K562 (cell line): ENCODE measurements at regions not wholly inside any gene's neighbourhood (a gene's known extent, or its start where the extent isn't known, plus 50 kb on each side); places are given as distances from the start of the nearest gene placed in this dataset.

Experiments used
- ARID1B ChIP-seq: fragments of 450-650 bp; IDR thresholded peaks from 2 replicates; pipeline ENCODE4 v1.6.1; 2016; ENCODE audit warnings: antibody characterized with exemption, mild to moderate bottlenecking, inconsistent platforms
- ERF ChIP-seq: fragments of 450-650 bp; formaldehyde crosslinking; IDR thresholded peaks from 2 replicates; pipeline ENCODE4 v1.4.0; 2020; ENCODE audit warnings: mild to moderate bottlenecking, mixed read lengths
- FOXA3 ChIP-seq, 2 experiments: fragments of 450-650 bp in 1 of 2; sonication (generic) in 1 of 2; formaldehyde crosslinking; IDR thresholded peaks in 1 of 2; conservative IDR thresholded peaks in 1 of 2; 2 replicates each; pipeline versions ENCODE4 v1.4.0 to v1.8.0; 2020 to 2022; ENCODE audit warnings: mild to moderate bottlenecking in 2 of 2, missing genetic modification reagents in 1 of 2
- FOXP4 ChIP-seq: sonication (generic); formaldehyde crosslinking; IDR thresholded peaks from 2 replicates; pipeline ENCODE4 v1.8.0; 2022; ENCODE audit warnings: mild to moderate bottlenecking, missing genetic modification reagents, borderline replicate concordance
- GATAD2B ChIP-seq: fragments of 450-650 bp; IDR thresholded peaks from 2 replicates; pipeline ENCODE4 v1.6.1; 2017; ENCODE audit warnings: mild to moderate bottlenecking, borderline replicate concordance
- GTF2F1 ChIP-seq: IDR thresholded peaks from 2 replicates; pipeline ENCODE4 v1.6.1; 2011; ENCODE audit warnings: low read depth, low read length, improper control_type of control experiment
- HNRNPUL1 ChIP-seq: fragments of 200-400 bp; formaldehyde crosslinking; IDR thresholded peaks from 2 replicates; pipeline ENCODE4 v1.6.1; 2017; ENCODE audit warnings: low read length
- IRF2 ChIP-seq: sonication (generic); formaldehyde crosslinking; IDR thresholded peaks from 2 replicates; pipeline ENCODE4 v1.8.1; 2022; ENCODE audit warnings: mild to moderate bottlenecking, missing genetic modification reagents
- KDM1A ChIP-seq, 2 experiments: fragments of 450-650 bp; IDR thresholded peaks; 2 replicates each; pipeline ENCODE4 v1.6.1; 2016; ENCODE audit warnings: mild to moderate bottlenecking in 2 of 2
- KLF1 ChIP-seq: fragments of 450-650 bp; IDR thresholded peaks from 2 replicates; pipeline ENCODE4 v1.6.1; 2016; ENCODE audit warnings: missing genetic modification characterization, missing compliant biosample characterization
- MED1 ChIP-seq: sonication (generic); formaldehyde crosslinking; IDR thresholded peaks from 2 replicates; pipeline ENCODE4 v1.8.1; 2023; ENCODE audit warnings: missing genetic modification reagents, borderline replicate concordance
- PTBP1 ChIP-seq: fragments of 200-400 bp; formaldehyde crosslinking; IDR thresholded peaks from 2 replicates; pipeline ENCODE4 v1.6.1; 2017; ENCODE audit warnings: low read depth, low read length
- SMARCE1 ChIP-seq: fragments of 450-650 bp; IDR thresholded peaks from 2 replicates; pipeline ENCODE4 v1.7.1; 2016; ENCODE audit warnings: mild to moderate bottlenecking
- TEAD1 ChIP-seq, 2 experiments: fragments of 450-650 bp in 1 of 2; sonication (generic) in 1 of 2; formaldehyde crosslinking; IDR thresholded peaks; 2 replicates each; pipeline versions ENCODE4 v1.4.0 to v1.8.0; 2020 to 2022; ENCODE audit warnings: mild to moderate bottlenecking in 2 of 2, missing genetic modification reagents in 1 of 2
- THRAP3 ChIP-seq: fragments of 450-650 bp; IDR thresholded peaks from 2 replicates; pipeline ENCODE4 v1.6.1; 2016; ENCODE audit warnings: mild to moderate bottlenecking, inconsistent platforms, borderline replicate concordance
- ZBTB8A ChIP-seq: fragments of 450-650 bp; IDR thresholded peaks from 2 replicates; pipeline ENCODE4 v1.6.1; 2018; ENCODE audit warnings: mild to moderate bottlenecking, moderate library complexity; ENCODE audit not compliant: partially characterized antibody
- ZC3H11A ChIP-seq: IDR thresholded peaks from 2 replicates; pipeline ENCODE4 v1.6.1; 2012; ENCODE audit warnings: low read depth, low read length, improper control_type of control experiment
- ZNF347 ChIP-seq: fragments of 450-650 bp; formaldehyde crosslinking; IDR thresholded peaks from 2 replicates; pipeline ENCODE4 v1.4.0; 2020; ENCODE audit warnings: low read depth, mild to moderate bottlenecking, moderate library complexity
- TF ChIP-seq, protein P1 (sequence below): fragments of 450-650 bp; IDR thresholded peaks from 2 replicates; pipeline ENCODE4 v1.6.1; 2016; ENCODE audit warnings: mild to moderate bottlenecking
- TF ChIP-seq, protein P2 (sequence below): fragments of 450-650 bp; conservative IDR thresholded peaks from 2 replicates; pipeline ENCODE4 v1.6.1; 2016; ENCODE audit warnings: missing genetic modification characterization, low read depth, mild to moderate bottlenecking, missing compliant biosample characterization, moderate library complexity
- TF ChIP-seq, protein P3 (sequence below): fragments of 200-800 bp; sonication (Bioruptor generic); IDR thresholded peaks from 2 replicates; pipeline ENCODE4 v1.6.1; 2017; ENCODE audit warnings: missing genetic modification characterization, missing compliant biosample characterization

DNA sequence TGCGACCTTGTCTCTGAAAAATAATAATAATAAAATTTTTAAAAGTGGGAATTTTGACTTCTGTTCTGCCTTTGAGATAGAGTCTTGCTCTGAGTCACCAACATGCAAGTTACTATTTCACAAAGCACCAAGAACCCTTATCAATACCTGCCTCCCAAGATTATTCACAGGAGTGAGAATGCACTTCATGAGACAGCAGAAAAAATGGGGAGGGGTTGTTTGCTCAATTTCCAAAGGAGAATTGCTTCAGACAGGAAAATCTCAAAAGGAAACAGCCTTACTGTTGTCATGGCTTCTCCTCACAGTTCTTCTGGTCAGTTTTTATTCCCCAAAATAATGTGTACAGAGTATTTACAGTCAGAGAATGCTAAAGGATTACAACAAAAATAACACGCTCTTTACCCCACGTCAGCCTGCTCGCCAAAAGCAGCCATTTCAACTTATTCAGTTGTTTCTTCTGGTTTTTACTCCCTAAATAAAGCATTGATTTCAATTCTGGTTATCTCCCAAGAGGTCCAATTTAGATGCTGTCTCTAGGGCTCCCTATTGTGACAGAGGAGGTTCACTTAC is 89.0 kb downstream of the PPCDC start (continued):
- TF ChIP-seq, protein P1, sequence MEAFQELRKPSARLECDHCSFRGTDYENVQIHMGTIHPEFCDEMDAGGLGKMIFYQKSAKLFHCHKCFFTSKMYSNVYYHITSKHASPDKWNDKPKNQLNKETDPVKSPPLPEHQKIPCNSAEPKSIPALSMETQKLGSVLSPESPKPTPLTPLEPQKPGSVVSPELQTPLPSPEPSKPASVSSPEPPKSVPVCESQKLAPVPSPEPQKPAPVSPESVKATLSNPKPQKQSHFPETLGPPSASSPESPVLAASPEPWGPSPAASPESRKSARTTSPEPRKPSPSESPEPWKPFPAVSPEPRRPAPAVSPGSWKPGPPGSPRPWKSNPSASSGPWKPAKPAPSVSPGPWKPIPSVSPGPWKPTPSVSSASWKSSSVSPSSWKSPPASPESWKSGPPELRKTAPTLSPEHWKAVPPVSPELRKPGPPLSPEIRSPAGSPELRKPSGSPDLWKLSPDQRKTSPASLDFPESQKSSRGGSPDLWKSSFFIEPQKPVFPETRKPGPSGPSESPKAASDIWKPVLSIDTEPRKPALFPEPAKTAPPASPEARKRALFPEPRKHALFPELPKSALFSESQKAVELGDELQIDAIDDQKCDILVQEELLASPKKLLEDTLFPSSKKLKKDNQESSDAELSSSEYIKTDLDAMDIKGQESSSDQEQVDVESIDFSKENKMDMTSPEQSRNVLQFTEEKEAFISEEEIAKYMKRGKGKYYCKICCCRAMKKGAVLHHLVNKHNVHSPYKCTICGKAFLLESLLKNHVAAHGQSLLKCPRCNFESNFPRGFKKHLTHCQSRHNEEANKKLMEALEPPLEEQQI = no peak
- peak; percentile 93 for TF ChIP-seq ARID1B
- TF ChIP-seq ZBTB8A = no peak
- TF ChIP-seq HNRNPUL1 = no peak
- 0 out of 4 replicates have a peak, but pooled peaks of 1 of the 2 experiments have one; percentile 16 for TF ChIP-seq TEAD1 (CRISPR knock-in tag; IDR thresholded peaks at IDR 0.05)
- TF ChIP-seq THRAP3 = no peak
- TF ChIP-seq GATAD2B = peak; percentile 67; the same call in 1 of the 2 replicates
- TF ChIP-seq, protein P2, sequence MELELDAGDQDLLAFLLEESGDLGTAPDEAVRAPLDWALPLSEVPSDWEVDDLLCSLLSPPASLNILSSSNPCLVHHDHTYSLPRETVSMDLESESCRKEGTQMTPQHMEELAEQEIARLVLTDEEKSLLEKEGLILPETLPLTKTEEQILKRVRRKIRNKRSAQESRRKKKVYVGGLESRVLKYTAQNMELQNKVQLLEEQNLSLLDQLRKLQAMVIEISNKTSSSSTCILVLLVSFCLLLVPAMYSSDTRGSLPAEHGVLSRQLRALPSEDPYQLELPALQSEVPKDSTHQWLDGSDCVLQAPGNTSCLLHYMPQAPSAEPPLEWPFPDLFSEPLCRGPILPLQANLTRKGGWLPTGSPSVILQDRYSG (tag) = no peak
- peak in 1 of 2 experiments; percentile 55; a peak in 1 of 4 replicates for TF ChIP-seq FOXA3 (CRISPR knock-in tag; conservative IDR thresholded peaks at IDR 0.05 in 1 of 2, IDR thresholded peaks at IDR 0.05 in 1 of 2)
- TF ChIP-seq KLF1 (tag) = no peak
- TF ChIP-seq MED1 (CRISPR knock-in tag) = no peak
- no peak for TF ChIP-seq ZNF347 (CRISPR knock-in tag)
- no peak for TF ChIP-seq IRF2 (CRISPR knock-in tag)
- peak in 1 of 2 experiments; percentile 56; a peak in 2 of 4 replicates for TF ChIP-seq KDM1A (IDR thresholded peaks at IDR 0.05)
- TF ChIP-seq, protein P3, sequence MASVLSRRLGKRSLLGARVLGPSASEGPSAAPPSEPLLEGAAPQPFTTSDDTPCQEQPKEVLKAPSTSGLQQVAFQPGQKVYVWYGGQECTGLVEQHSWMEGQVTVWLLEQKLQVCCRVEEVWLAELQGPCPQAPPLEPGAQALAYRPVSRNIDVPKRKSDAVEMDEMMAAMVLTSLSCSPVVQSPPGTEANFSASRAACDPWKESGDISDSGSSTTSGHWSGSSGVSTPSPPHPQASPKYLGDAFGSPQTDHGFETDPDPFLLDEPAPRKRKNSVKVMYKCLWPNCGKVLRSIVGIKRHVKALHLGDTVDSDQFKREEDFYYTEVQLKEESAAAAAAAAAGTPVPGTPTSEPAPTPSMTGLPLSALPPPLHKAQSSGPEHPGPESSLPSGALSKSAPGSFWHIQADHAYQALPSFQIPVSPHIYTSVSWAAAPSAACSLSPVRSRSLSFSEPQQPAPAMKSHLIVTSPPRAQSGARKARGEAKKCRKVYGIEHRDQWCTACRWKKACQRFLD (CRISPR knock-in tag) = no peak
- TF ChIP-seq PTBP1 = no peak
- TF ChIP-seq ZC3H11A = no peak
- no peak for TF ChIP-seq ERF (CRISPR knock-in tag)
- no peak for TF ChIP-seq GTF2F1
- TF ChIP-seq SMARCE1 = peak; percentile 83
- TF ChIP-seq FOXP4 (CRISPR knock-in tag) = no peak
